Esophagus (tissue), 2 donors: ENCODE measurements at regions not wholly inside any gene's neighbourhood (a gene's known extent, or its start where the extent isn't known, plus 50 kb on each side); places are given as distances from the start of the nearest gene placed in this dataset.
"Not testable (repeated sequence)": the region's sequence is repeated elsewhere in the genome, so short reads cannot be mapped to it uniquely, and the experiment has no call there.

Source experiments
- H3K27ac ChIP-seq, 2 donors: one replicate each; pipeline ENCODE4 v1.5.1; 2013; ENCODE audit warnings: low read depth in 2 of 2, mild to moderate bottlenecking in 2 of 2, inconsistent platforms in 1 of 2, low read length in 1 of 2, moderate library complexity in 1 of 2
- H3K27me3 ChIP-seq, 2 donors: one replicate each; pipeline ENCODE4 v1.6.1; 2013; ENCODE audit warnings: low read length in 2 of 2, control low read depth in 1 of 2, mild to moderate bottlenecking in 1 of 2; ENCODE audit not compliant: insufficient read depth in 2 of 2, control insufficient read depth in 1 of 2
- H3K36me3 ChIP-seq, 2 donors: one replicate each; pipeline ENCODE4 v1.6.1; 2013; ENCODE audit warnings: low read length in 1 of 2; ENCODE audit not compliant: control insufficient read depth in 2 of 2, insufficient read depth in 2 of 2
- H3K4me1 ChIP-seq, 2 donors: one replicate each; pipeline ENCODE4 v1.6.1; 2013; ENCODE audit warnings: low read length in 1 of 2; ENCODE audit not compliant: control insufficient read depth in 2 of 2, insufficient read depth in 2 of 2
- H3K4me3 ChIP-seq, 2 donors: one replicate each; pipeline ENCODE4 v1.5.1; 2013; ENCODE audit warnings: low read length in 2 of 2, mild to moderate bottlenecking in 2 of 2, low read depth in 1 of 2, moderate library complexity in 1 of 2
- H3K9me3 ChIP-seq, 2 donors: one replicate each; pipeline ENCODE4 v1.6.1; 2013; ENCODE audit warnings: mild to moderate bottlenecking in 2 of 2, low read depth in 1 of 2, low read length in 1 of 2, moderate library complexity in 1 of 2; ENCODE audit not compliant: control insufficient read depth in 2 of 2, insufficient read depth in 1 of 2
- WGBS, 2 donors: extraction: QIAGEN DNeasy Blood & Tissue Kit; methylation state at CpG; one replicate each; pipeline ENCODE4 v1.1.7; 2013; 5-methylcytosine and 5-hydroxymethylcytosine counted together
- donor health status: healthy with polysubstance abuse.
- donor health status: Bipolar disorder and iron deficiency.

DNA sequence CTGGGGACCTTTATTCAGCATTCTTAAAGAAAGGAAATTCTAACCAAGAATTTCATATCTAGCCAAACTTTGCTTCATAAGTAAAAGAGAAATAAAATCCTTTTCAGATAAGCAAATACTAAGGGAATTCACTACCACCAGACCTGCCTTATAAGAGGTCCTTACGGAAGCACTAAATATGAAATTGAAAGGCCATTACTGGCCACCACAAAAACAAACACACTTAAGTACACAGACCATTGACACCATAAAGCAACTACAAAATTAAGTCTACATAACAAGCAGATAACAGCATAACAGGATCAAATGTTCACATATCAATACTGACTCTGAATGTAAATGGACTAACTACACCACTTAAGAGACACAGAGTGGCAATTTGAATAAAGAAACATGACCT lies 361.4 kb upstream of the POU5F2 start:
- H3K9me3 ChIP-seq = no peaks in the 10 kb centered on the region
- no peaks in the 10 kb centered on the region for H3K4me1 ChIP-seq
- no peaks in the 10 kb centered on the region for H3K36me3 ChIP-seq
- no peak overlapping the region for H3K4me3 ChIP-seq
- 76 to 97% methylated on average over 1 of the region's 1 CpG for WGBS, 2 donors
- H3K27me3 ChIP-seq = no peaks in the 10 kb centered on the region
- H3K27ac ChIP-seq = no peak overlapping the region

DNA sequence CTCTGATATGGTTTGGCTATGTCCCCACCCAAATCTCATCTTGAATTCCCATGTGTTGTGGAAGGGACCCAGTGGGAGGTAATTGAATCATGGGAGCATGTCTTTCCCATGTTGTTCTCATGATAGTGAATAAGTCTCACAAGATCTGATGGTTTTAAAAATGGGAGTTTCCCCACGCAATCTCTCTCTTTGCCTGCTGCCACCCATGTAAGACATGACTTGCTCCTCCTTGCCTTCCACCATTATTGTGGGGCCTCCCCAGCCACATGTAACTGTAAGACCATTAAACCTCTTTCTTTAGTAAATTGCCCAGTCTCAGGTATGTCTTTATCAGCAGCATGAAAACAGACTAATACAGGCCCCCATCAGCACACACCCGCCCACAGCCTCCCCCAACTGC lies 356.0 kb upstream of the POU5F2 start:
- H3K27me3 ChIP-seq, H3K27ac ChIP-seq, H3K9me3 ChIP-seq, H3K36me3 ChIP-seq, H3K4me3 ChIP-seq, H3K4me1 ChIP-seq: not testable (repeated sequence)
- 93 to 97% methylated on average over 2 of the region's 2 CpGs for WGBS, 2 donors

DNA sequence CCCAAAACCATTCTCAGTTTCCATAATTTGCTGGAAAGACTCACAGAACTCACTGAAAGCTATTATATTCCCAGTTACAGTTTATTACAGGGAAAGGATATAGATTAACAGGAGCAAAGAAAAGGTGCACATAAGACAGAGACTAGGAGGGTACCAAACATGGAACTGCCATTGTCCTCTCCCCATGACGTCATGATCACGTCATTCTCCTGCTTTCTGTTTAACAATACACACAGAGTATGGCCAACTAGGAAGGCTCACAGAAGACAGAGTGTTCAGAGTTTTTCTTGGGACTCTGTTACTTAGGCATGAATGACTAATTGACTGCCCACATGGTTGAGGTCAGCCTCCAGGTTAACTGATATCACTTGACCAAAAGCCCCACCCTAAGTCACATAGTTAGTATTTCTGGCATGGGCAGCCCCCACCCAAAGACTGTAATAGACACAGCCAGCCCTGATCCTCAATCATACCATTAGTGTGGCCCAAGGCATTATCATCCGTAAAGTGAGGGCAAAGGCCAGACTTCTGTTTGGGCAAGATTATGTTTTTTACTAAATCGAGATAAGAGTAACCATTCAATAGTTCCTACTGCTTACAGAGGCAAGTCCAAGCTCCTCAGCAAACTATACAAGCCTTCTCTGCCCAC lies 353.5 kb upstream of the POU5F2 start:
- WGBS, 2 donors = 68 to 84% methylated on average over 4 of the region's 4 CpGs
- Histone ChIP-seq H3K27me3 (no peaks in the 10 kb centered on the region), H3K4me3 (no peak overlapping the region), H3K9me3 (peaks cover 0 to 3% of the 10 kb centered on the region in 2 donors), H3K36me3 (no peaks in the 10 kb centered on the region), H3K4me1 (peaks cover 0 to 4% of the 10 kb centered on the region in 2 donors), H3K27ac (no peak overlapping the region)

DNA sequence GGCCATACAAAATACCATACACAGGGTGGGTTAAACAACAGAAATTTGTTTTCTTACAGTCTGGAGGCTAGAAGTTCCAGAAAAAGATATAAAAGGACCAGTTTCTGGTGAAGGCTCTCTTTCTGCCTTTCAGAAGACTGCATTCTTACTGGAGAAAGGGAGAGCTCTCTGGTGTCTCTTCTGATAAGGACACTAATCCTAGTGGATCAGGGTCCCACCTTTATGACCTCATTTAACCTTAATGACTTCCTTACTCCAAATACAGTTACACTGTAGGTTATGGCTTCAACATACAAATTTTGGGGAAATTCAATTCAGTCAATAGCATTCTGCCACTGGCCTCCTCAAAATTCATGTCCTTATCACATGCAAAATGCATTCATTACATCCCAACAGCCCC lies 351.9 kb upstream of the POU5F2 start:
- Histone ChIP-seq H3K9me3 (peaks cover 0 to 3% of the 10 kb centered on the region in 2 donors), H3K27me3 (no peaks in the 10 kb centered on the region), H3K4me3 (no peak overlapping the region), H3K36me3 (no peaks in the 10 kb centered on the region), H3K4me1 (peaks cover 0 to 4% of the 10 kb centered on the region in 2 donors), H3K27ac (no peak overlapping the region)

DNA sequence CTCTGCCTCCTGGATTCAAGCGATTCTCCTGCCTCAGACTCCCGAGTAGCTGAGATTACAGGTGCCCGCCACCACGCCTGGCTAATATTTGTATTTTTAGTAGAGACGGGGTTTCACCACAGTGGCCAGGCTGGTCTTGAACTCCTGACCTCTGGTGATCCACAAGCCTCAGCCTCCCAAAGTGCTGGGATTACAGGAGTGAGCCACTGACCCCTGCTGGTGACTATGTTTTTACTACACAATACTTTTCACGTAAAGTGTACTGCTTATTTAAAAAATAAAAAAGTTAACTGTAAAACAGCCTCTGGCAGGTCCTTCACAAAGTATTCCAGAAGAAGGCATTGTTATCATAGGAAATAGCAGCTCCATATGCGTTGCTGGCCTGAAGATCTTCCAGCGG lies 345.2 kb upstream of the POU5F2 start:
- H3K4me1 ChIP-seq, H3K36me3 ChIP-seq, H3K4me3 ChIP-seq, H3K9me3 ChIP-seq, H3K27ac ChIP-seq, H3K27me3 ChIP-seq: not testable (repeated sequence)
- WGBS, 2 donors = 92 to 94% methylated on average over 8 of the region's 8 CpGs

DNA sequence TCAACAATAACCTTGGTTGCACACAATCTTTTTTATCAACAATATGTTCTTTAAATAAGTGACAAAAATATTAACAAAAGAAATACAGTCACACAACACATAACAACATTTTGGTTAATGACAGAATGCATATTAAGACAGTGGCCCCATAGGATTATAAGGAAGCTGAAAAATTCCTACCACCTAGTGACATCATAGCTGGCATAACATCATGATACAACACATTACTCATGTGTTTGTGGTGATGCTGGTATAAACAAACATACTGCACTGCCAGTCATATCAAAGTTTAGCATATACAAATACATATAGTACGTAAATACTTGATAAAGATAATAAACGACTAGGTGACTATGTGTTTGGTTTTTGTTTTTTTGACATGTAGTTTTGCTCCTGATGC lies 344.8 kb upstream of the POU5F2 start:
- 93 to 95% methylated on average over 2 of the region's 2 CpGs for WGBS, 2 donors
- no peaks in the 10 kb centered on the region for H3K36me3 ChIP-seq

DNA sequence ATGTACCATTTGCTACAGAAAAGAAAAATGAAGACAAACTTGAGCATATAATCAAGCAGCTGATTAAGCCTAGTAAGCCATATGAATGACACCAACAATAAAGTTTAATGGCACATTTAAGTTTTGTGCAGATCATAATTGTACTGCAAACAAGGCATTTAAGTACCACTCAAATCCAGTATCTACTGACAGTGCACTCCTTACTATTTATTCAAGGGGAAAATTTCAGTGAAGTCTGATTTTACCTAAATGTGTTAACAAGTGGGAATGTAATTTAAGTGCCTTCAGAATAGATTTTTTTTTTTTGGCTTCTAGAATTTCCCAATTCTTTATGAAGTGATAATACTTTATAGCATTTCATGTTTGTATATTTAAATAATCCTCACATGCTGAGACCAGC lies 341.0 kb upstream of the POU5F2 start:
- Histone ChIP-seq H3K4me1 (no peaks in the 10 kb centered on the region), H3K27ac (no peak overlapping the region), H3K36me3 (no peaks in the 10 kb centered on the region), H3K4me3 (no peak overlapping the region), H3K9me3 (no peaks in the 10 kb centered on the region), H3K27me3 (no peaks in the 10 kb centered on the region)

More for the DNA sequence above, 344.8 kb upstream of the POU5F2 start:
- Histone ChIP-seq H3K27me3 (no peaks in the 10 kb centered on the region), H3K4me1 (no peaks in the 10 kb centered on the region), H3K27ac (no peak overlapping the region), H3K4me3 (no peak overlapping the region), H3K9me3 (no peaks in the 10 kb centered on the region)

DNA sequence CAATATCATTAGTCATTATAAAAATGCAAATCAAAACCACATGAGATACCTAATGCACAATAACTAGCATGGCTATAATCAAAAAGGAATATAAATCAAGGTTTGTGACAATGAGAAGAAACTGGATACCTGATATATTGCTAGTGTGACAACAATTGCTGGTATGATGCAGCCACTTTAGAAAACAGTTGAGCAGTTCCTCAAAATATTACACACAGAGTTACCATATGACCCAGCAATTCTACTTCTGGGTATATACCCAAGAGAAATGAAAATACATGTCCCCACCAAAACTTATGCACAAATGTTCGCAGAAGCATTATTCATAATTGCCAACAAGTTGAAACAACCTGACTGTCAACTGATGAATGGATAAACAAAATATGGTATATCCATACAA lies 339.7 kb upstream of the POU5F2 start:
- Histone ChIP-seq H3K36me3 (no peaks in the 10 kb centered on the region), H3K4me1 (no peaks in the 10 kb centered on the region), H3K9me3 (no peaks in the 10 kb centered on the region), H3K4me3 (no peak overlapping the region), H3K27ac (no peak overlapping the region), H3K27me3 (no peaks in the 10 kb centered on the region)
- WGBS, 2 donors = 89 to 91% methylated on average over 1 of the region's 1 CpG

DNA sequence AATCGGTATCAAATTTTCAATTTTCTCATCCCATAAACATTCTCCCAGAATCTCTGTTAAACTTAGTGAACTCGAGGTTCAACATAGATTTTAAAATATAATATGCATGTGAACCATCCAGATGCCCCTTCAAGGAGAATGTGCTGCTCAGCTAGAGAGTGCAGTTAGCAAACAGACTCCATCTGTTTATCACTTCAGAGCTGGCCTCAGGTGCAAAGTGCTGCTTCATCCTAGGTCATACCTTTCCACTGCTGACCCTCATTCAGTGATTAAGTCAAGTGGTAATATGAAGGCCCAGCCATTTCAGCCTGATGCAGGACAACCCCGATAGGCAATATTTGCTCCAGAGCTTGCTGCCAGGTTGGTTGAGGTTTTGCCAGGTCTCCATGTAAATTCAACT lies 339.0 kb upstream of the POU5F2 start:
- Histone ChIP-seq H3K27ac (no peak overlapping the region), H3K27me3 (no peaks in the 10 kb centered on the region), H3K9me3 (no peaks in the 10 kb centered on the region), H3K36me3 (no peaks in the 10 kb centered on the region), H3K4me3 (no peak overlapping the region), H3K4me1 (no peaks in the 10 kb centered on the region)
- 82 to 90% methylated on average over 3 of the region's 3 CpGs for WGBS, 2 donors

DNA sequence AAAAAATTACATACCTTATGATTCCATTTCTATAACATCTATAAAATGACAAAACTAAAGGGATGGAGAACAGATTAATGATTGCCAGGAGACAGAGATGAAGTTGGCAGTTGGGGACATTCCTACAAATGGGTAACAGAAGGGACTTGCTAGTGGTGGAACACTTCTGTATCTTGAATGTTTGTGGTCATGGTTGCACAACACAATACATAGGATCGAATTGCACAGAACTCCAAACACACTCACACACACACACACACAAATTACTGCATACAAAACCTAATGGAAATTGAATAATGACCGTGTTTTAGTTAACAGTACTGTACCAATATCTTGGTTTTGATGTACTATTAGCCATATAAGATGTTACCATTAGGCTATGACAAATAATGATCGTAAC lies 330.7 kb upstream of the POU5F2 start:
- Histone ChIP-seq H3K9me3 (peaks cover 0 to 3% of the 10 kb centered on the region in 2 donors), H3K36me3 (no peaks in the 10 kb centered on the region), H3K4me1 (peaks cover 0 to 2% of the 10 kb centered on the region in 2 donors), H3K27me3 (no peaks in the 10 kb centered on the region), H3K4me3 (no peak overlapping the region), H3K27ac (no peak overlapping the region)
- WGBS, 2 donors = 94 to 95% methylated on average over 3 of the region's 3 CpGs
